ENCODE measurements at regions not wholly inside any gene's neighbourhood (a gene's known extent, or its start where the extent isn't known, plus 50 kb on each side); places are given as distances from the start of the nearest gene placed in this dataset.
"Not testable (repeated sequence)": the region's sequence is repeated elsewhere in the genome, so short reads cannot be mapped to it uniquely, and the experiment has no call there.

- DNase-seq (ENCODE audit: low read depth) = no peak
Observed at GRCh38 chr16:27600381-27600780, 50.4 kb downstream of the KATNIP start.

DNA sequence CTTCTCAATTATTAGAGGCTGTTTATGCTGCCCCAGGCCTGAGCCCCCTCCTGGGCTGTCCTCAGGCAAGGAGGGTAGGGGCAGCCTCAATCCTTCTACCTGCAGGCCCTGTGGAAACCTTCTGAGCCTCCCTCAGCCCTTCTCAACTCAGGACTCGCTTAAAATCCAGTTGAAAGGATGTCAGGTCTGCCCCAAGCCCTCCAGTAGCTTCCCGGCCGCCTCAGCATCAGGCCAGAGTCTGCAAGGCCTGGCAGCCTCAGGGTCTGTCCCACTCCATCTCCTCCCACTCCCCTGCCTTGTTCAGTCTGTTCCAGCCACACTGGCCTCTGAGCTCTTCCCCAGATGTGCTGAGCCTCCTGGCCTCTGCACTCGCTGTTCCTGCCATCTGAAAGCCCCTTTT lies 52.2 kb downstream of the KATNIP start:
- no peak for DNase-seq (ENCODE audit: low read depth)

DNA sequence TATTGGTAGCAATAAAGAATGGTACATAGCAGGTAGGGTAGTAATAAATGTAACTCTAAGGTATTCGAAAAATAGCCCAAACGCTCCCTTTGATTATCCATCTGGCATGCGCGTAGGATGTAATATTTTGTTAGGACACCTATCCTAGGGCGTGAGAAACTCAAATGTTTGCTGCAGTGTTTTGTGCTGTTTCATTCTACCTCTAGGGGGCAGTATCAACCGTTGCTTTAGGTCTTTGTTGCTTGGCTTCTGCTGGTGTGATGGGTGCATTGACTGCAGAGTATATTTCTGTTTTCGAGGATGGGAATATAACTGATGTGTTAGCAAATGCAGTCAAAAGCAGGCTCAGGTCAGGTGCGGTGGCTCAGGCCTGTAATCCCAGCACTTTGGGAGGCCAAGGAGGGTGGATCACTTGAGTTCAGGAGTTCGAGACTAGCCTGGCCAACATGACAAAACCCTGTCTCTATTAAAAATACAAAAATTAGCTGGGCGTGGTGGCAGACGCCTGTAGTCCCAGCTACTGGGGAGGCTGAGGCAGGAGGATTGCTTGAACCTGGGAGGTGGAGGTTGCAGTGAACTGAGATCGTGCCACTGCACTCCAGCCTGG lies 55.7 kb downstream of the KATNIP start:
- peak; percentile 34 for DNase-seq (ENCODE audit: low read depth)

DNA sequence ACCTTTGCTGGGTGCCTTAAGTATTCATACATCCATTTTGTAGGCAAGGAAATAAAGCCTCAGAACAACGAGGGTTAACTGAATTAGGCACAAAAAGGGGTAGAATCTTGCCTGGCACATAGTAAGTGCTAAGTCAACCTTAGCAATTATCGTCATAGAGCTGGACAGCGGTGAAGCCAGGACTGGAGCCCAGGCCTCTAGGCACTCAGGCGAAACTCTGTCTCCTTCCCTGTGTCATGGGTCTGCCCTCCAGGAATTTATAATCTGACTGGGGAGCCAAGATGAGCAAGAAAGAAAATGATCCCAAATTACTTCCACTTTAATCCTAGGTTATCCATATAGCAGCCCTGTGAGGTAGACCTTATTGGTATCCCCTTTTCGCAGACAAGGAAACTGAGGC lies 61.4 kb downstream of the KATNIP start:
- DNase-seq (ENCODE audit: low read depth) = no peak

DNA sequence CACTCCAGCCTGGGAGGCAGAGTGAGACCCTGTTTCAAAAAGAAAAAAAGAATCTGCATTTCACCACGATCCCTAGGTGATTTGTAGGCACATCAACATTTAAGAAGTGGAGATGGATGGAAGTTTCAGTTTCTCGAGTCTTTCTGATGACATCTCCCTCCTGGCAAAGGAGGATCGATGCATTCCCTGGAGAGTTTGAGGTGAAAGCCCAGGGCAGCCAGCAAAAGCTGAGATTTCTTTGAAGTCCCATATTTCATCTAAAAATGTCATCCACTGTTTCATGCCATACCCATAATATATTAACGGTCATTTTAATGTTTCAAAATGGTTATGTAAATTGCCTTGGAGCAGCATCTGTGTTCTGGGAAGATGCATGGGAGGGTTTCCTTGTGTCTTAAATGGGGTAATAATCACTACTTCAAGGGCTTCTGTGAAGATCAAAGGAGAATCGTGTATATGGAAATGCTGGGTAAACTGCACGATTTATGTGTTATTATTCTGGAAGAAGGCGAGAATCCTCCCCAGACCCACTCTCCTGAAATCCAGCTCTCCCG lies 63.4 kb downstream of the KATNIP start:
- DNase-seq (ENCODE audit: low read depth) = no peak

DNA sequence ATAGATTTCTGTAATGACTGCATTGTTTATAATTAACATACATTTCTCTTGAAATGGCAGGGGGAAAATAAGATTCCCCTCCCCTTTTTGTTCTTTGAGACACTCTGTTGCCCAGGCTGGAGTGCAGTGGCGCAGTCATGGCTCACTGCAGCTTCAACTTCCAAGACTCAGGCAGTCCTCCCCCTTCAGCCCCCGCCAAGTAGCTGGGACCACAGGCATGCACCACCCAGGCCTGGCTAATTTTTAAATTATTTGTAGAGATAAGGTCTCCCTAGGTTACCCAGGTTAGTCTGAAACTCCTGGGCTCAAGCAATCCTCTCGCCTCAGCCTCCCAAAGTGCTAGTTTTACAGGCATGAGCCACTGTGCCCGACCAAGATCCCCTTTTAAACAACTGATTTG lies 67.7 kb downstream of the KATNIP start:
- no peak for DNase-seq (ENCODE audit: low read depth)

GRCh38 chr16:27618165-27618564 lies 68.2 kb downstream of the KATNIP start:
- DNase-seq (ENCODE audit: low read depth) = no peak

GRCh38 chr16:27618606-27619327 lies 68.8 kb downstream of the KATNIP start:
- no peak for DNase-seq (ENCODE audit: low read depth)

GRCh38 chr16:27620541-27620940 lies 70.6 kb downstream of the KATNIP start:
- no peak for DNase-seq (ENCODE audit: low read depth)

DNA sequence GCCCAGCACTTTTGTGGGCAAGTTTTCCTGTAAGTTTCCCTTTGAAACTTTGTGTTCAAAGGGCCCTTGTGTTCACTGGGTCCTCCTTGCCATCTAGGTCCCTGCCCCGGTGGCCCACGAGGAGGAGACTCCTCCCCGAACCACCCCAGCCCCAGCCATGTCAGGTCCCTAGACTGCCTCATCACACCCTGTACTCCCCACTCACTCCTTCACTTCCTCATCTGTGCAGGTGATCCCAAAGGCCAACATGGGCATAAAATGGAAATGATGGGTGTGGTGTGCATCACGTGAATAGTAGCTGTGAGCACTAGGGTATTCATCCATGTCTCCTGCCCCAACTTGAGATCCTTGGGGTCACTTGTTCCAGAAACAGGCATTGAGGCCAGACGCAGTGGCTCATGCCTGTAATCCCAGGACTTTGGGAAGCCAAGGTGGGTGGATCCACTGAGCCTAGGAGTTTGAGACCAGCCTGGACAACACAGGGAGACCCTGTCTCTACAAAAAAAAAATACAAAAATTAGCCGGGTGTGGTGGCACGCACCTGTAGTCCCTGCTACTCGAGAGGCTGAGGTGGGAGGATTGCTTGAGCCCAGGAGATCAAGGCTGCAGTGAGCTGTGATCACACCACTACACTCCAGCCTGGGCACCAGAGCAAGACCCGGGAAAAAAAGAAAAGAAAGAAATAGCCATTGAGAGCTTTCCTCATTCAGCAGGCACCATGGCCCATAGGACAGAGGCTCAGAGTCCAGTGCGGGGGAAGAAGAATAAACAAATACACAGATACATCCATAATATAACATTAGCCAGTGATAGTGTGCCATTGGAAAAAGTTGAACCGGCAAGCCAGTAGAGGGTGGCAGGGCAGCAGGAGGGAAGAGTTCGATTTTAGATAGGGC lies 74.5 kb downstream of the KATNIP start:
- DNase-seq (ENCODE audit: low read depth) = no peak

DNA sequence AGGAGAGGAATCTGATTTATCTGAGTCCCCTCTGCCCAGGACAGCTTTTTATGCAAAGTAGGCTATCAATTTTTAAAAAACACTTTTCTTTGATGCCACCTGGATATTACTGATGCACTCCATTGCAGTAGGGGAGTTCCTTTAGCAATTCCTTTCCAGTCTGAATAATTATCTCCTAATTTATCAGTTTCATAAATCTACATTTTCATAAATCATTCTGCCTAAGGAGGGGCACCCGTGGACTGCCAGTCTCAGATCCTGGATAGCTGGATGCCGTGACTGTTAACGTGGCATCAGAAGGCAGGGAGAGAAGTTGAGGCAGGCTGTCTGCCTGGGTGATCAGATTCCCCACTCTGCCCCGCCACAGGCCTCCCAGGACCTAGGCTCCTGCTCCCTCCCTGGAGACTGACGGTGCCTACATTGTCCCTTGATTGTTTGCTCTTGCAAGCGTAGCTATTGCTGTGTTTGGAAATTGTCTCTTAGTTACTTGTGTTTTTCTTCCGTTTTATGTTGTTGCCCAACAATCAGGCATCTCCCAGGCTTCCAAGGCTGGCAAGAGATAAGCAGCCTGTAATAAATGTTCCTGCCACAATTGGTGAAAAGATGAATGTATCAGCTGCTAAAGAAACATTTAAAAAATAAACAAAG lies 75.2 kb downstream of the KATNIP start:
- peak; percentile 15 for DNase-seq (ENCODE audit: low read depth)

- DNase-seq (ENCODE audit: low read depth) = no peak
Observed at GRCh38 chr16:27627136-27627535, 77.2 kb downstream of the KATNIP start.

GRCh38 chr16:27628241-27628942 lies 78.4 kb downstream of the KATNIP start:
- DNase-seq (ENCODE audit: low read depth) = no peak

DNA sequence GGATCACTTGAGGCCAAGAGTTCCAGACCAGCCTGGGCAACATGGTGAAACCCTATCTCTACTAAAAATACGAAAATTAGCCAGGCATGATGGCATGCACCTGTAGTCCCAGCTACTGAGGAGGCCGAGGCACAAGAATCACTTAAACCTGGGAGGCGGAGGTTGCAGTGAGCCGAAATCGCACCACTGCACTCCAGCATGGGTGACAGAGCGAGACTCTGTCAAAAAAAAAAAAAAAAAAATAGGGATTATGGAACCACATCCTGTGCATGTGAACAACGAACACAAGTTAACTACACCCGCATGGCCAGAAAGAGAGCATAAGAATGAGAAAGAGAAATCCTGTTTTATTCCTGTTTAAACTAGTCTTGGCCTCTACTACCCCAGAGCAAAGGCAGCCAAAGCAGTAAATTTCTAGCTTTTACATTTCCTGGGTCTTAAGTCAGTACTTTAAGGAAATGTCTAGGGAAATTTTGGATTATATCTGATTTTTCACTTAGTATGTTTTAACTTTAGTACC lies 79.1 kb downstream of the KATNIP start:
- not testable (repeated sequence) for DNase-seq (ENCODE audit: low read depth)

DNA sequence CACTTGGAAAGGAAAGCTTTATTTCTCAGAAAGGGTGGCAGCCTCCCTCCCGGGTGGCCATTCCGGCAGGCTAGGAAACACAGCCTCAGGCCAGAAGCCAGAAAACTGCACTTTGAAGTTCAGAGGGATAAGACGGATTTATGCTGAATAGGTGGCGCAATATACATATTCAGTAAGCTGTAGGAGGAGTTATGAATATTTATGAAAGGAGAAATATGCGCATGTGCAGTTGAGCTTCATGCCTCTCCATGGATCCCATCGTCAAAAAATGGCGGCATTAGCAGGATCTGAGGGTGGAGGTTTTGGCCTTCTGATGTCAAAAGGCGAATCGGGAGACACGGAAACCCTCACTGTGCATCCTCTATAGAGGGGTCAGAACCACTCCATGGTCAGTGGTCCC lies 82.3 kb downstream of the KATNIP start:
- no peak for DNase-seq (ENCODE audit: low read depth)

- no peak for DNase-seq (ENCODE audit: low read depth)
Observed at GRCh38 chr16:27633221-27633620, 83.3 kb downstream of the KATNIP start.

DNA sequence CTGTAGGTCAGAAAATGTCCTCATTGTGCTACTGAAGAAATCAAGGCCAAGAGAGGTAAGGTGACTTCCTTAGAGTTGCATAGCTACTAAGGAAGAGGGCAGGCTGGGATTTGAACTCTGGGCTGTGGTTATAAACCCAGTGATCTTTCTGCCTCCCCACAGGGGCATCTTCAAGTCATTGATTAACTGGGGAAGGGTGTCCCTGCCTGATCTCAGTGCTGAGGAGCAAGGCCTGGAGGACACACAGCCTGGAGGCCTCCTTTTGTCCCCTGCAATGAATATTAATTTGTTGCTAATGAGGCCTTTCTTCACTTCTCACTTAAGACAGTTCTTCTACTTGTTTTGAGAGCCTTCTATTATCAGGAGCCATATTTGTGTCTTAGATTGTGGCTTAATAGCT lies 83.8 kb downstream of the KATNIP start:
- DNase-seq (ENCODE audit: low read depth) = no peak

- no peak for DNase-seq (ENCODE audit: low read depth)
Observed at GRCh38 chr16:27634779-27635178, 84.8 kb downstream of the KATNIP start.

- no peak for DNase-seq (ENCODE audit: low read depth)
Observed at GRCh38 chr16:27636453-27637240, 86.7 kb downstream of the KATNIP start.
